ENCODE measurements at regions not wholly inside any gene's neighbourhood (a gene's known extent, or its start where the extent isn't known, plus 50 kb on each side); places are given as distances from the start of the nearest gene placed in this dataset.

GRCh38 chrX:113699939-113700338, 859.3 kb upstream of the AMOT start:
- Histone ChIP-seq H3K4me3 (no peak overlapping the region), H3K27ac (no peak overlapping the region), H3K4me1 (no peaks in the 10 kb centered on the region), H3K27me3 (no peaks in the 10 kb centered on the region), H3K36me3 (no peaks in the 10 kb centered on the region), H3K9me3 (no peaks in the 10 kb centered on the region)
- no peak for DNase-seq
- TF ChIP-seq CTCF (IDR thresholded peaks at IDR 0.05) (no peak), POLR2A (IDR thresholded peaks at IDR 0.05) (no peak)

GRCh38 chrX:113675278-113675677, 834.6 kb upstream of the AMOT start:
- Histone ChIP-seq H3K27me3 (no peaks in the 10 kb centered on the region), H3K4me3 (no peak overlapping the region), H3K4me1 (no peaks in the 10 kb centered on the region), H3K27ac (no peak overlapping the region), H3K36me3 (no peaks in the 10 kb centered on the region), H3K9me3 (no peaks in the 10 kb centered on the region)
- DNase-seq: no peak
- TF ChIP-seq CTCF (IDR thresholded peaks at IDR 0.05) (no peak), POLR2A (IDR thresholded peaks at IDR 0.05) (no peak)

GRCh38 chrX:113651306-113651705, 810.7 kb upstream of the AMOT start:
- H3K9me3 ChIP-seq: no peaks in the 10 kb centered on the region
- H3K36me3 ChIP-seq: no peaks in the 10 kb centered on the region
- no peaks in the 10 kb centered on the region for H3K4me1 ChIP-seq
- no peak for DNase-seq
- TF ChIP-seq CTCF (IDR thresholded peaks at IDR 0.05): no peak
- TF ChIP-seq POLR2A (IDR thresholded peaks at IDR 0.05): no peak
- no peak overlapping the region for H3K27ac ChIP-seq
- H3K4me3 ChIP-seq: no peak overlapping the region
- no peaks in the 10 kb centered on the region for H3K27me3 ChIP-seq

- Histone ChIP-seq H3K27ac (no peak overlapping the region), H3K27me3 (no peaks in the 10 kb centered on the region), H3K36me3 (no peaks in the 10 kb centered on the region), H3K4me3 (no peak overlapping the region), H3K9me3 (no peaks in the 10 kb centered on the region), H3K4me1 (no peaks in the 10 kb centered on the region)
- no peak for DNase-seq
- TF ChIP-seq CTCF (IDR thresholded peaks at IDR 0.05): no peak
- no peak for TF ChIP-seq POLR2A (IDR thresholded peaks at IDR 0.05)
Observed at GRCh38 chrX:113644426-113644825, 803.8 kb upstream of the AMOT start.

- Histone ChIP-seq H3K36me3 (no peaks in the 10 kb centered on the region), H3K27me3 (no peaks in the 10 kb centered on the region), H3K27ac (no peak overlapping the region), H3K4me3 (no peak overlapping the region), H3K4me1 (no peaks in the 10 kb centered on the region), H3K9me3 (no peaks in the 10 kb centered on the region)
- DNase-seq: no peak
- TF ChIP-seq POLR2A (IDR thresholded peaks at IDR 0.05) (no peak), CTCF (IDR thresholded peaks at IDR 0.05) (no peak)
Observed at GRCh38 chrX:113634565-113634964, 793.9 kb upstream of the AMOT start.

GRCh38 chrX:113629326-113629725, 788.7 kb upstream of the AMOT start:
- Histone ChIP-seq H3K27ac (no peak overlapping the region), H3K27me3 (no peaks in the 10 kb centered on the region), H3K4me1 (no peaks in the 10 kb centered on the region), H3K36me3 (no peaks in the 10 kb centered on the region), H3K9me3 (no peaks in the 10 kb centered on the region), H3K4me3 (no peak overlapping the region)
- TF ChIP-seq POLR2A (IDR thresholded peaks at IDR 0.05) (no peak), CTCF (IDR thresholded peaks at IDR 0.05) (no peak)
- DNase-seq: no peak
